ENCODE measurements at regions not wholly inside any gene's neighbourhood (a gene's known extent, or its start where the extent isn't known, plus 50 kb on each side); places are given as distances from the start of the nearest gene placed in this dataset.

DNA sequence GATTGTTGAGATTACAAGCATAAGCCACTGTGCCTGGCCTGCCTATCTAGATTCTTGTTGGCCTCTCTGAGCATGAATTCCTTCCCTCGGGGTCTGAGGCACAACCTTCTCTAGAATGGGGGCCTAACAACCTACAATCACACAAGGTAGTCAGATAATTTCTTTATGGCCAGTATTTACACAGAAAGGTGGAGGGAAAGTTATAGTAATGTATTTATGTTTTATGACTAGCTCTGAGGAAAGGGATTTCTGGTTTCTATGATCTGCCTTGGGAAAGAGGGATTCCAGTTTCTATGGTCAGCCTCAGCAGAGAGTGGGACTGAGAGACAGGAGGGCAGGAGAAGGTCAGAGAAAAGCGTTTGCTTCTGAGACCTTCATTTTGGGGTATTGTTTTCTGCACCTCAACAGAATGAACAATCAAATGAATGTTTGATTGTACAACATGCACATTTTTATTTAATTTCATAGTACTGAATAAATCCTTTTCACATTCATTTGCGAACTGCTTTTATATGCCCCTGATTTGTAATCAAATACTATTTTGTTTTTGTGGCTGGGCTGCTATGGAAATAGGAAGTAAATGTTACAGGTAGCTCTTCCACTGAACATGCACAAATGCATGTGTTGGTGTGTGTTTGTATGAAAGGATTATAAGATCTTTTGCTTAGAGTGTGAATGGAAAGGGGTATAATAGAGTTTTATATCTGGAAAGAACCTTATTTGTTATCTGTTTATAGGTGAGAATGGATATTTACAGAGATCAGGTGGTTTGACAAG lies 499.7 kb upstream of the RGS6 start:
- TF ChIP-seq CTCF (IDR thresholded peaks at IDR 0.05), result no peak
- no peak for TF ChIP-seq POLR2AphosphoS5 (IDR thresholded peaks at IDR 0.05)

Data from prostate gland (tissue), 2 donors.